ENCODE measurements at regions not wholly inside any gene's neighbourhood (a gene's known extent, or its start where the extent isn't known, plus 50 kb on each side); places are given as distances from the start of the nearest gene placed in this dataset.

DNA sequence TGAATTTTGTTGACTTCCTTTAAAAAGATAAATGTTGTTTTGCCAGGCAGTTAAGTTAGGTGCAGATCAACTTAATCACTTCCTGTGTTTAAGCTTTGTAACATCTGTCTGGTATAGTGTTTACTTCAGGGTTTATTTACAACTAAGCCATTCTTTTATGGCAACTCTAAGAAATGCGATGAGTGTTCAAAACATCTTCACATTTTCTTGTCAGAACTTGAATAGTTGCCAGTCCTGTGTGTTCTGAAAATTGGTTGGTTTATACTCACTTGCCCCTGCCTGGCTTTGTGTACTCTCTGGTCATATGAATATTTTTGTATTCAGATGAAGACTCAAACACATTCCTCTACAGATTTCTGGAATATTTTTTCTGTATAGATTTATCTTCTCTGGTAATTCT, 327.2 kb downstream of the MDFIC start:
- Histone ChIP-seq H3K9me3 (no peaks in the 10 kb centered on the region), H3K36me3 (no peaks in the 10 kb centered on the region), H3K4me3 (no peak overlapping the region), H3K27ac (no peak overlapping the region), H3K4me1 (no peaks in the 10 kb centered on the region), H3K27me3 (no peaks in the 10 kb centered on the region)
- no peak for TF ChIP-seq POLR2A (IDR thresholded peaks at IDR 0.05)
- TF ChIP-seq, protein P1, sequence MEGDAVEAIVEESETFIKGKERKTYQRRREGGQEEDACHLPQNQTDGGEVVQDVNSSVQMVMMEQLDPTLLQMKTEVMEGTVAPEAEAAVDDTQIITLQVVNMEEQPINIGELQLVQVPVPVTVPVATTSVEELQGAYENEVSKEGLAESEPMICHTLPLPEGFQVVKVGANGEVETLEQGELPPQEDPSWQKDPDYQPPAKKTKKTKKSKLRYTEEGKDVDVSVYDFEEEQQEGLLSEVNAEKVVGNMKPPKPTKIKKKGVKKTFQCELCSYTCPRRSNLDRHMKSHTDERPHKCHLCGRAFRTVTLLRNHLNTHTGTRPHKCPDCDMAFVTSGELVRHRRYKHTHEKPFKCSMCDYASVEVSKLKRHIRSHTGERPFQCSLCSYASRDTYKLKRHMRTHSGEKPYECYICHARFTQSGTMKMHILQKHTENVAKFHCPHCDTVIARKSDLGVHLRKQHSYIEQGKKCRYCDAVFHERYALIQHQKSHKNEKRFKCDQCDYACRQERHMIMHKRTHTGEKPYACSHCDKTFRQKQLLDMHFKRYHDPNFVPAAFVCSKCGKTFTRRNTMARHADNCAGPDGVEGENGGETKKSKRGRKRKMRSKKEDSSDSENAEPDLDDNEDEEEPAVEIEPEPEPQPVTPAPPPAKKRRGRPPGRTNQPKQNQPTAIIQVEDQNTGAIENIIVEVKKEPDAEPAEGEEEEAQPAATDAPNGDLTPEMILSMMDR (IDR thresholded peaks at IDR 0.05), result no peak
- 13 to 29% methylated on average over 1 of the region's 1 CpG for WGBS, 2 donors
- intact Hi-C loops (cut with DNase I), result no loop called here
- DNase-seq, result no peak

DNA sequence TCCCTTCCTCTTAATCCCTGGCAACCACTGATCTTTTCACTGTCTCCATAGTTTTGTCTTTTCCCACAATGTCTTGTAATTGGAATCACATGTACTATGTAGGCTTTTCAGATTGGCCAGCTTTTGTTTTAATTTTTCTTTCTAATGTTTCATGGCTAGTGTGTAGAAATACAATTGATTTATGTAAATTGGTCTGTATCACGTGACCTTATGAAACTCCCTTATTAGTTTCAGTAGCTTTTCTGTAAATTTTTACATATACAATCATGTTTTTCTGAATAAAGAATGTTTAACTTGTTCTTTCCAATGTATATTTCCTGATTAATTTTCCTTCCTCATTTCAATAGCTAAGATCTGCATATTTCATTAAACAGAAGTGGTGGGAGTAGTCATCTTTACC, 319.3 kb downstream of the MDFIC start:
- Histone ChIP-seq H3K36me3 (no peaks in the 10 kb centered on the region), H3K27ac (no peak overlapping the region), H3K4me3 (no peak overlapping the region), H3K9me3 (no peaks in the 10 kb centered on the region), H3K27me3 (no peaks in the 10 kb centered on the region), H3K4me1 (no peaks in the 10 kb centered on the region)
- intact Hi-C loops (cut with DNase I), result no loop called here
- no peak for TF ChIP-seq POLR2A (IDR thresholded peaks at IDR 0.05)
- TF ChIP-seq, protein P1 (IDR thresholded peaks at IDR 0.05), result no peak
- WGBS, 2 donors, result 69 to 85% methylated on average over 1 of the region's 1 CpG
- DNase-seq, result no peak

DNA sequence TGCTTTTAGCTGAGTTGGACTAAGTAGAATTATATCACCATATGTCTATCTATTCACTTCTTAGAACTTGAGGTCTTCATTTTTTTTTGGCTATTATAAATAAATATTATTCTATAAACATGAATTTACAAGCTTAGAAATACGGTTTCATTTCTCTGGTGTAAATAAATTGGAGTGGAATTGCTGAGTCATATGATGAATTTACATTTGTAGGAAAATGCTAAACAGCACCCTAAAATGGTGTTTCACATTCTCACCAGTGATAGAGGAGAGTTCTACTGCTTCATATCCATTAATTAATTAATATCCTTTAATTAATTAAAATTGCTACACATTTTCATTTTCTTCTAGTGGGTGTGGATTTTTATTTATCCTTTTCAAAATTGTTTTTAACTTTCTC, 318.3 kb downstream of the MDFIC start:
- TF ChIP-seq POLR2A (IDR thresholded peaks at IDR 0.05), result no peak
- TF ChIP-seq, protein P1 (IDR thresholded peaks at IDR 0.05), result no peak
- 48 to 54% methylated on average over 1 of the region's 1 CpG for WGBS, 2 donors

DNA sequence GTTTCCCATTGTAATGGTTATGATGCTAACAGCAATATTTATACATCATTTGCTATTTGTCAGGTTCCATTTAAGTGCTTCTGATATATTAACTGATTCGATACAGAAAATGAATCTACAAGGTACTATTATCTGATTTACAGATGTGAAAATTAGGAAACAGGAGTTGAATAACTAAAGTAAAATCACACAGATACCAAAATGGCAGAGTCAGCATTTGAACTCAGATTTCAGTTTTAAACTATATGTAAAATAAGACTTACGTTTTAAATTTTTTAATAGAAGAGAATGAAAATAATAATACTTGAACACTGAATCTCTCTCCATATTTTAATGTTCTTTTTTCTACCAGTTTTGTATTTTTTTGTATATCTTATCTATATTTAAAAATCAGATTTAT, 313.2 kb downstream of the MDFIC start:
- Histone ChIP-seq H3K9me3 (no peaks in the 10 kb centered on the region), H3K27me3 (no peaks in the 10 kb centered on the region), H3K27ac (no peak overlapping the region), H3K36me3 (no peaks in the 10 kb centered on the region), H3K4me3 (no peak overlapping the region), H3K4me1 (peaks cover 0 to 18% (median 3%) of the 10 kb centered on the region in 3 donors)
- no peak for DNase-seq
- intact Hi-C loops (cut with DNase I), result no loop called here
- 85 to 89% methylated on average over 2 of the region's 2 CpGs for WGBS, 2 donors
- TF ChIP-seq POLR2A (IDR thresholded peaks at IDR 0.05), result no peak
- TF ChIP-seq, protein P1 (IDR thresholded peaks at IDR 0.05), result no peak

More for the DNA sequence above, 318.3 kb downstream of the MDFIC start:
- Histone ChIP-seq H3K27me3 (no peaks in the 10 kb centered on the region), H3K4me1 (no peaks in the 10 kb centered on the region), H3K4me3 (no peak overlapping the region), H3K9me3 (no peaks in the 10 kb centered on the region), H3K27ac (no peak overlapping the region), H3K36me3 (no peaks in the 10 kb centered on the region)
- intact Hi-C loops (cut with DNase I), result no loop called here
- no peak for DNase-seq

DNA sequence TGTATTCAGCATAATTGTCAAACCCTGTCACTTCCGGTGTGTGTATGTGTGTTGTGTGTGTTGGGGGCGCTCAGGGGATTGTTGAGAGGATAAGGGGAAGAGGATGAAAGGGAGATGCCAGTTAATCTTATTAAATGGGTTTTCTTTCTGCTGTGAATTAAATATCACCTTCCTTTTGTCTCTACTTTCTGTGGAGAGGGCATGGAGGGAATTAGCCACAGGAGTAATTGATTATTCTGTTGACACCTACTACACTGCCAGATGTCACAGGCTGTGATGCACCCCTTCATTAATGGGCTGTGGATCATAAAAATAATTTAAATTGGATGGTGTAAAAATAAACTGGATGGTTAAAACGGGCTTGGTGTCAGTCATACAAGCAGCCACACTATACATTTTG, 311.9 kb downstream of the MDFIC start:
- WGBS, 2 donors, result 72 to 92% methylated on average over 3 of the region's 3 CpGs
- Histone ChIP-seq H3K27me3 (no peaks in the 10 kb centered on the region), H3K9me3 (no peaks in the 10 kb centered on the region), H3K27ac (no peak overlapping the region), H3K36me3 (no peaks in the 10 kb centered on the region), H3K4me1 (peaks cover 0 to 22% (median 5%) of the 10 kb centered on the region in 3 donors), H3K4me3 (no peak overlapping the region)
- TF ChIP-seq, protein P1 (IDR thresholded peaks at IDR 0.05), result no peak
- no peak for TF ChIP-seq POLR2A (IDR thresholded peaks at IDR 0.05)
- DNase-seq, result no peak
- intact Hi-C loops (cut with DNase I), result no loop called here

Measured in esophagus squamous epithelium (tissue), 5 donors.